ENCODE measurements at regions not wholly inside any gene's neighbourhood (a gene's known extent, or its start where the extent isn't known, plus 50 kb on each side); places are given as distances from the start of the nearest gene placed in this dataset.
"Not testable (repeated sequence)": the region's sequence is repeated elsewhere in the genome, so short reads cannot be mapped to it uniquely, and the experiment has no call there.

DNA sequence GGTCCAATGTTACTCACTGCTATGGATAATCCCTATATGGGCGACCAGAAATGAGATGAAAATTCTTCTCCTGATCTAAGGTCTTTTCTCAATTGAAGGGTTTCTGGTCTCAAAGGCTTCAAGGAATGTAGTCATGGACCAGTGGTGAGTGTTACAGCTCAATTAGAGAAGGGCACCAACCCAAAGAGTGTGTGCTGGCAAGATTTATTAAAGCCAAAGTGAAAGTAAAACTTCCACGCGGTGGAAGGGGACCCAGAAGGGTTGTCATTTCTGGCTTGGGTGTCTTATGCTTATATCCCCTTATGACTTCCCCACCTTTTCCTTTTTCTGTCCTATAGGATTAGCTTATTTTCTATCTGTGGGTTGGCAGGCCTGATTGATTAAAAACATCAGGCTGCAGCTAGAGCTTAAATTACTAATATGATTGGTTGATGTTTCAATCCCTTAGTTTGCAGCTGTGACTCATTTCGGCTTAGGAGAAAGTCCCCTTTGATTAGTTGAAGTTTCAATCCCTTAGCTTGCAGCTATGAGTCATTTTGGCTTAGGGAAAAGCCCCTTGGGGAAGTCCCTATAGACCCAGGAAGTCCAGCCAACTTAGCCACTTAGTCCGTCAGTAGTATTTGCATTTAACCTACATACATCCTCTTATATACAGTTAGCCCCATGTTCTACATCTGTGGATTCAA, 179.5 kb upstream of the NLGN4Y start:
- DNase-seq (ENCODE audit: low read depth in 2 of 3, low spot score in 1 of 3): peak in 1 of 3 donors; percentile 15

DNA sequence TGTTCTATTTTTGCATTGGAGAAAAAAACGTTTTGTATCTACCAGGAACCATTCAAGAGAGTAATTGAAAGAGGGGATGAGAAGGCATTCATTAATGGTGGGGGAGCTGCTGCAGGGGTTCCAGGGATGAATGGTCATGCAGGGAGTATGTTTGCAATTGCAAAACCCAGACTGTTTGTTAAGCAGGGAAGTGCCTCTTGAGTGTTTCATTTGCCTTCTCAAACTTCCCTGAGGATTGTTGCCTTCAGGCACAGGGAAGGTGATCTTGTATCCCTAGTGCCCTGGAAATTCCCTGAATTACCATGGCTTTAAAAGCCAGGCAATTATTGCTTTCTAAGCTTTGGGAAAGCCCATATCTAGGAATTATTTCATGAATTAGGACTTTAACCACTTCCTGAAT, 172.7 kb upstream of the NLGN4Y start:
- DNase-seq (ENCODE audit: low read depth in 2 of 3, low spot score in 1 of 3): no peak

DNA sequence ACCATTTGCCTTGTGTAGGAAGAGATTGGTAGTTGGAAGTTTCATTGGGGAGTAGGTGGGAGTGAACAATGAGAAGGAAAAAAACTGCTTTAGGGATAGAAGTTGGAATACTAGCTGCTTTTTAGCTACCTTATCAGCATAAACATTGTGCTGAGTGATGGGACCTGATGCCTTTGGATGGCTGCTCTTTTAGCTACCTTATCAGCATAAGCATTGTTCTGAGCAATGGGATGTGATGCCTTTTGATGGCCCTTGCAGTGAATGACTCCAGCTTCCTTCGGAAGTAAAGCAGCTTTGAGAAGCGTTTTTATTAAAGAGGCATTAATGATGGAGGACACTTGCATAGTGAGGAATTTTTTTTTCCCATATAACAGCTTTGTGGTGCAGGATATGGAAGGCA, 168.2 kb upstream of the NLGN4Y start:
- no peak for DNase-seq (ENCODE audit: low read depth in 2 of 3, low spot score in 1 of 3)

DNA sequence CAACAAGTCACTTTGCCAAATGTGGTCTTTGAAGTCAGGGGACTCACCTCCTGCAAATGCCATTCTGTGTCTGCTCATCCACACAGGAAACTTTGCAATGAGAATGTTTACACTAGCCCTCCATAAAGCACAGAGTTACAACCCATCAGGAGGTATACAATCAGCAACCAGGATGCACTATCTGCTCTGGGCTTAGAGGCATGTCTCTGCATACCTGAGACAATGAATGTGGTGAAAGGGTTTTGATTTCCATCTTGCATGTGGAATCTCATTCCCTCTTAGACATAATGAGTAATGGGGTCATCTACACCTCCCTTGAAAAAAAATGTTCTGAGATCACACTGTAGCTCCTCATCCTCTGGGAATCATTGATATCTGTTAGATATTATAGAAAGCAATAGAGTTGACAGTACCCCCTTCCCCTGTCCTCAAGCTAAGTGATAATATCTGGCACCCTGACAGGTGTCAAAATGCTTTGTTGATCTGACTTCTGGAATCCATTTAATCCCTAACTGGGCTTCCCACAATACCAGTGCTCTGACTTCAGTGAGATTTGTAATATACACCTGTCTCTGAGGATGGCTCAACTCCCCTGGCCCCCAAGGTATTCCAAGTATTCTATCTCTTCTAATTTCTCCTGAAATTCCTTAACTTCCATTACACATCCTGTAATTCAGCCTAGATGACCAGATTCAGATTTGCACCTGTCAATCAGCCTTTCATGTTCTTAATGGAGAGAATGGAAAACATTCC, 163.4 kb upstream of the NLGN4Y start:
- DNase-seq (ENCODE audit: low read depth in 2 of 3, low spot score in 1 of 3): no peak

DNA sequence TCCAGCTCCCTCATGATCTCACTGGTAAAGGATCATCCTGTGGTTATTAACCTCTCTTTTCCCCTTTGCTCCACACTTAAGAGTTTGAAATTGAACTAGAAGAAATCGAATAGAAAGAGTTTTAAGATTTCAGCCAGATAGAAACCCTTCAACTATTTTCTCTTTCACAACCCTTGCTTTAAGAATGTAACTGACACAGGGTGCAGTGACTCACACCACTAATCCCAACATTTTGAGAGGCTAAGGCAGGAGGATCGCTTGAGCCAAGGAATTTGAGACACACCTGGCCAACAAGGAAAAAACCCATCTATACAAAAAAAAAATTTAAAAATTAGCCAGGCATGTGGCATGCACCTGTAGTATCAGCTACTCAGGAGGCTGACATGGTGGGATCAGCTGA, 150.7 kb upstream of the NLGN4Y start:
- no peak for DNase-seq (ENCODE audit: low read depth in 2 of 3, low spot score in 1 of 3)

DNA sequence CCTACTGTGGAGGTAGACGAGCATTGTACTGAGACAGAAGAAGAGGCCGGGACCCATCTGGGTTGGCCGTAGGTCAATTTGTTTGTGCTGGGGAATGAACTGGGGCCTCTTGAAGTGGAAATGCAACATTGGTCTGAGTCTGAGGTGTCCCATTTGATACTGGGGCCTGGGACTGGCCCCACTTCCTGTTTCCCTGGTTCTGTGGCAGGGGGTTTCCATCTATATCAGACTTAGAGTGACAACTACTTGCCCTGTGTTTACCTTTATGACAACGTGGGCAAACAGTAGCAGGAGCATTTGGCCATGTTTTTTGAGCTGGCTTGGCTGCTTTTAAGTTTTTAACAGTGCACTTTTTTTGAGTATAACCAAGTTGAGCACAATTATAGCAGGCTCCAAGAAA, 146.1 kb upstream of the NLGN4Y start:
- DNase-seq (ENCODE audit: low read depth in 2 of 3, low spot score in 1 of 3): no peak

DNA sequence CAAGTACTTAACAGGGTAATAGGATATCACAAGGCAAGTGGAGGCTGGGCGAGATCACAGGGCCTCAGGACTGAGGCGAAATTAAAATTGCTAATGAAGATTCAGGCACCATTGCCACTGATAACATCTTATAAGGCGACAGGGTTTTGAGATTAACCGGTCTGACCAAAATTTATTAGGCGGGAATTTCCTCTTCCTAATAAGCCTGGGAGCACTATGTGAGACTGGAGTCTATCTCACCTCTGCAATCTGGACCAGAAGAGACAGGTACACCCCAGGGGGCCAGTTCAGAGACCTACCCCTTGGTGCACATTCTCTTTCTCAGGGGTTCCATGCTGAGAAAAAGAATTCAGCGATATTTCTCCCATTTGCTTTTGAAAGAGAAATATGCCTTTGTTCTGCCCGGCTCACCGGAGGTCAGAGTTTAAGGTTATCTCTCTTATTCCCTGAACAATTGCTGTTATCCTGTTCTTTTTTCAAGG, 113.7 kb upstream of the NLGN4Y start:
- not testable (repeated sequence) for DNase-seq (ENCODE audit: low read depth in 2 of 3, low spot score in 1 of 3)

DNA sequence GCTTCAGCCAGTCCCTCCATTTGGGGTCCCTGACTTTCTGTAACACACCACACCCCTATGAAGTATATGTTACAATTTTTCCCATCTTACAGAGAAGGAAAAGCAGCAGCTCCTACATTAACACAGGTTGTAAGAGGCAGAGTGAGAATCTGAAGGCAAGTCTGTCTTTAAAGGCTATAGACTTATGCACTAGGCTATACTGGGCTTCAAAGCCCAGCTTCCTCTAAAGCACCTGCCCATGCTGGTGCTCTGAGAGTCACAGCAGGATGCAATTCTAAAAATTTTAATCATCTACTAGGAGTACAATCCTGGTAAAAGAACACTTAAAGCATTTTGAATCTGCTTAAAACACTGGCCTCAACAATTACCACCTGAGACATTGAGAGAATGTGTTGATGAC, 113.0 kb upstream of the NLGN4Y start:
- DNase-seq (ENCODE audit: low read depth in 2 of 3, low spot score in 1 of 3): no peak

DNA sequence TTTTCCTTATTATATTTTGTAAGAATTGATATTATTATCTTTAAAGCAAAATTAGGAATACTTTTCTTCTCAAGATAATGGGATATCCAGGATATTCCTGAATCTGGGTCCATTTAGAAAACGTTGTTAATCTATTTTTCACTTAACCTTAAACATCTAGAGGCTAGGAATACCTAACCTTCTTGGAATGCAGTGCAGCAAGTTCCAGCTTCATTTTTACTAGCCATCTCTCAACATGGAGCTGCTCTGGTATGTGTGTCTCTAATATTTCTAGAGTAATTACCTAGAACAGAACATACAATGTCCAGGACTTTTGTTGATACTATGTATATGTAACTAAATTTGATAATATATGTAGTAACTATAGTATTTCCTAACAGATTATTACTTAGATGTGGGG, 87.8 kb upstream of the NLGN4Y start:
- DNase-seq (ENCODE audit: low read depth in 2 of 3, low spot score in 1 of 3): no peak

DNA sequence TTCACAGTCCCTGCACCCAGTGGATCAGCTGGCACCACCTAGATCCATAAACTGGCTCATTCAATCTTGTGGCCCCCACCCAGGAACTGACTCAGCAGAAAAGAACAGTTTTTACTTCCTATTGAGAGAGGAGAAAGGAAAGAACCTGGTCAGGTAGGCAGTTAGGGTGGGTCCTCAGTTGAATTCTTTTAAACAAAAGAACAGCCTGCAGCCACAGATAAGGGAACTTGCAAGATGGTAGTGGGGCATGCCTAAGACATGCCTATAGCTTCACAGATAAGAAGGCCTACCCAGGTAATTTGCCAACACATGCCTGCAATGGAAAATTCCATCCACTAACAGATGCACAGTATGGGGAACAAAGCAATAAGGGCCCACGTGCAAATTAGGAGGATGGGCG, 86.7 kb upstream of the NLGN4Y start:
- DNase-seq (ENCODE audit: low read depth in 2 of 3, low spot score in 1 of 3): no peak

DNA sequence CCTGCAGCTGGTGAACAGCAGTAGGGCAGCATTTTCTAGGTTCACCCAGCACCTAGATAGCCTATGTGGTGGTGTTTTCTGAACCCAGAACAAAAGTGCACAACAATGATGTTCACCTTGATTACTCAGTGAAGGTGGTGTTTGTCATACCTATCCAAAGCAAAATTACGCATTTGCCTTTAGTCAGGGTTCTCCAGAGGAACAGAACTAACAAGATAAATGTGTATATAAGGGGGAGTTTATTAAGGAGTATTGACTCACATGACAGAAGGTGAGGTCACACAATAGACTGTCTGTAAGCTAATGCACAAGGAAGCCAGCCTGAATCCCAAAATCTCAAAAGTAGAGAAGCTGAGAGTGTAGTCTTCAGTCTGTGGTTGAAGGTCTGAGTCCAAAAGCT, 85.9 kb upstream of the NLGN4Y start:
- DNase-seq (ENCODE audit: low read depth in 2 of 3, low spot score in 1 of 3): no peak

DNA sequence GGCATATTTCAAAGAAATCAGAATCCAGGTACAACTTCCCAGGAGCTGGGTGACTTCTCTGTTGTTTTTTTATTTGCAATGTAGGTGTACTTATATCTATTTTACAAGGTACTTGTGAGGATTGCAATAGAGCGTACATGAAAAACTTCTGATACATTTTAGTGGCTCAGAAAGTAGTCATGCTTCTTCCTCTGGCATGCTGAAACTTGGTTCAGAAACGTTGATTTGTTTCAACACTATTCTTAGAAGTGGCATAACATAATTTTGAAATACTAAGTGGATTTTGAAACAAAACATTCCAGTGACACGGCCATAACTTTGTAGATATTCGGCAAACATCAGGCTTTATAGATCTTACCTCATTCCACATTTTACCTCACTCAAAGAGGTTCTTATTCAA, 79.8 kb upstream of the NLGN4Y start:
- DNase-seq (ENCODE audit: low read depth in 2 of 3, low spot score in 1 of 3): no peak

DNA sequence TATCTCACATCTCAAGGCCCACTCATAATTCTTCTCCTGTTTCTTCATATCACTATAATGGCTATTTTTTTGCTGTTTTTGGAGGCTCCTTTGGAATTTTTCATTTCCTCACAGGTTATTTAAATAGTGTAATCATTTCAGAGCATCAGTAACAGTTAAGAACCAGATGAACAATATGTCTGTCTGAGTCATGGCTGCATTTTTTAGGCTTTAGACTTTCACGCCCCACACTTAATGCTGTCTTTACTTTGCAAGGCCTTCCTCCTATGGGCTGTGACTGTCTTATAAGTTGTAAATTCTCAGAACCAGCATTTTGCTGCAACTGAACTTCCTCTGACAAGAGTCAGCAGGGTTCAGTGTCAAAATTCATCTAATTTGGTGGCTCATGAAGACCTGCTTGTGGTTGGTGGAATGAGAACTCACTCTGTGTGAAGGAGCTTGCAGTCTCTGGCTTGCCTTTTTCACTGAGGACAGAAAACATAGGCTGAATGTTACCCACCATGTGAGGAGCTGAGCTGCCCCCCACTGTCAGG, 56.1 kb upstream of the NLGN4Y start:
- DNase-seq (ENCODE audit: low read depth in 2 of 3, low spot score in 1 of 3): no peak

DNA sequence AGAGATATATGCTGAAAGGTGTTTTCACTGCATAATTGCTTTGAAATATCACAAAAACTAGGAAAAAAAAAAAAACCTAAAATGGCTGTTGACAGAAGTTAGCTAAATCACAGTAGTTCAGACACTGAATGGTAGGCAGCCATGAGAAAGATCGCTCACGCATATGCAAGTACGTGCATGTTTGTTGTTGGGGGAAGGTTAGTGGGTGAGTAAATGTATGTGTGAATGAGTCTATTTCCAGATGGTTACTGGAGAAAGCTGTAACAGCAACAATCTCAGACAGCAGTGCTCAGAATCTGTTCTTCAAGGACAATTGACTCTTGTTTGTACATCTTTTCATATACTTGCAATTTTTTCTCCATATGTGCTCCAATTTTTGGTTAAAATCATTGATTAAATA, 51.9 kb upstream of the NLGN4Y start:
- no peak for DNase-seq (ENCODE audit: low read depth in 2 of 3, low spot score in 1 of 3)

DNA sequence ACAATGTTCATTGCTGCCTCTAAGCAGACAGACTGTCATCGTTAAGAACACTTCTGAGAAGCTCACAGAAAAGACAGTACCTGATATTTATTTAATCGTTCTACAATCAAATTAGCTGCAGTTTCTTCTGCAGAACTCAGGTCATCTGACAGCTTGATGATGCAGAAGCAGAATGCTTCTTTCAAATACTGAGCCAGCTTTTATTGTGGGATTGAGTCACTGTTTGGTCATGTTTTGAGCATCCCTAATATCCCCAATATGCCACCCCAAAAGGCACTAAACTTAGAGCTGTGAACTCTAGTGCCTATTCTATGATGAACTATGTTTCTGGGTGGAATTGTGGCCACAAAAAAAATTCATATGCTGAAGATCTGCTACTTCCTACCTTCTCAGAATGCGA, 51.0 kb upstream of the NLGN4Y start:
- DNase-seq (ENCODE audit: low read depth in 2 of 3, low spot score in 1 of 3): no peak
